Loucy (cell line): ENCODE measurements at regions not wholly inside any gene's neighbourhood (a gene's known extent, or its start where the extent isn't known, plus 50 kb on each side); places are given as distances from the start of the nearest gene placed in this dataset.

Experiments
- H2AFZ ChIP-seq: fragments of 200-600 bp; sonication (generic); 2 replicates; pipeline ENCODE4 v1.6.0; 2016; ENCODE audit warnings: antibody characterized with exemption, mild to moderate bottlenecking, low read length, moderate library complexity
- H3F3A ChIP-seq: fragments of 200-600 bp; 2 replicates; pipeline ENCODE4 v1.6.0; 2016; ENCODE audit warnings: antibody characterized with exemption, low read depth, mild to moderate bottlenecking
- H3K27me3 ChIP-seq: fragments of 200-600 bp; sonication (generic); 2 replicates; pipeline ENCODE4 v1.6.1; 2014; ENCODE audit warnings: low read length, mild to moderate bottlenecking; ENCODE audit not compliant: insufficient read depth, poor library complexity, severe bottlenecking
- H3K36me3 ChIP-seq: fragments of 200-600 bp; sonication (generic); 2 replicates; pipeline ENCODE4 v1.6.1; 2016; ENCODE audit warnings: low read length; ENCODE audit not compliant: insufficient read depth
- H3K4me1 ChIP-seq: fragments of 200-600 bp; sonication (generic); 2 replicates; pipeline ENCODE4 v1.5.1; 2014; ENCODE audit warnings: low read length, mild to moderate bottlenecking; ENCODE audit not compliant: insufficient read depth, poor library complexity, severe bottlenecking
- H3K4me2 ChIP-seq: fragments of 200-600 bp; sonication (generic); 2 replicates; pipeline ENCODE4 v1.6.0; 2014; ENCODE audit warnings: antibody characterized with exemption, low read length, low read depth, mild to moderate bottlenecking; ENCODE audit not compliant: poor library complexity, severe bottlenecking
- H3K4me3 ChIP-seq: fragments of 200-600 bp; sonication (generic); 2 replicates; pipeline ENCODE4 v1.5.1; 2014; ENCODE audit warnings: low read length, mild to moderate bottlenecking, mixed read lengths; ENCODE audit not compliant: poor library complexity, severe bottlenecking
- H3K79me2 ChIP-seq: fragments of 200-600 bp; sonication (generic); 2 replicates; pipeline ENCODE4 v1.6.1; 2014; ENCODE audit warnings: low read length; ENCODE audit not compliant: insufficient read depth
- H3K9ac ChIP-seq: fragments of 200-600 bp; sonication (generic); 2 replicates; pipeline ENCODE4 v1.6.0; 2014; ENCODE audit warnings: mild to moderate bottlenecking, low read depth, low read length, moderate library complexity; ENCODE audit not compliant: poor library complexity, severe bottlenecking
- H3K9me2 ChIP-seq: fragments of 200-600 bp; sonication (generic); replicated peaks from 2 replicates; pipeline ENCODE4 v1.6.1; 2016; ENCODE audit warnings: low read depth, low read length, mixed read lengths
- H3K9me3 ChIP-seq: fragments of 200-600 bp; sonication (generic); 2 replicates; pipeline ENCODE4 v1.6.1; 2014; ENCODE audit warnings: mild to moderate bottlenecking, antibody characterized with exemption, low read length, low read depth; ENCODE audit not compliant: insufficient read depth
- H4K20me1 ChIP-seq: fragments of 200-600 bp; sonication (generic); 2 replicates; pipeline ENCODE4 v1.6.0; 2014; ENCODE audit warnings: antibody characterized with exemption, low read length, mild to moderate bottlenecking; ENCODE audit not compliant: insufficient read depth, poor library complexity, severe bottlenecking
- CTCF ChIP-seq: fragments of 200-600 bp; sonication (generic); conservative IDR thresholded peaks from 2 replicates; pipeline ENCODE4 v1.5.1; 2014; ENCODE audit warnings: mild to moderate bottlenecking, antibody characterized with exemption, low read length
- EZH2phosphoT487 ChIP-seq: fragments of 200-600 bp; IDR thresholded peaks from 2 replicates; pipeline ENCODE4 v1.6.1; 2018; ENCODE audit warnings: antibody characterized with exemption, mild to moderate bottlenecking, moderate library complexity, borderline replicate concordance

- peaks cover 4% of the 10 kb centered on the region for H3K4me1 ChIP-seq
- TF ChIP-seq EZH2phosphoT487 (no peak), CTCF (no peak)
- H3K9ac ChIP-seq: no peak overlapping the region
- H4K20me1 ChIP-seq: no peaks in the 10 kb centered on the region
- no peaks in the 10 kb centered on the region for H3K9me3 ChIP-seq
- no peaks in the 10 kb centered on the region for H3K27me3 ChIP-seq
- H3K36me3 ChIP-seq: no peaks in the 10 kb centered on the region
- no peaks in the 10 kb centered on the region for H3K79me2 ChIP-seq
- H3K4me3 ChIP-seq: no peak overlapping the region
- H3K4me2 ChIP-seq: no peak overlapping the region
- no peak overlapping the region for H2AFZ ChIP-seq
- H3K9me2 ChIP-seq: no peaks in the 10 kb centered on the region
- no peaks in the 10 kb centered on the region for H3F3A ChIP-seq
Measured at GRCh38 chr14:66085665-66086064, 400.5 kb upstream of the CCDC196 start.

GRCh38 chr14:66087231-66087630 is 398.9 kb upstream of the CCDC196 start:
- Histone ChIP-seq H3K9me2 (no peaks in the 10 kb centered on the region), H3K4me1 (no peaks in the 10 kb centered on the region), H3K9ac (no peak overlapping the region), H3K79me2 (no peaks in the 10 kb centered on the region), H3K4me2 (no peak overlapping the region), H3K27me3 (no peaks in the 10 kb centered on the region), H4K20me1 (no peaks in the 10 kb centered on the region), H3F3A (no peaks in the 10 kb centered on the region), H3K36me3 (no peaks in the 10 kb centered on the region), H2AFZ (no peak overlapping the region), H3K4me3 (no peak overlapping the region), H3K9me3 (no peaks in the 10 kb centered on the region)
- TF ChIP-seq CTCF: no peak
- TF ChIP-seq EZH2phosphoT487: no peak

GRCh38 chr14:66088656-66089055 is 397.5 kb upstream of the CCDC196 start:
- Histone ChIP-seq H3K36me3 (no peaks in the 10 kb centered on the region), H3K27me3 (no peaks in the 10 kb centered on the region), H2AFZ (no peak overlapping the region), H3K9ac (no peak overlapping the region), H3K9me2 (no peaks in the 10 kb centered on the region), H3K4me1 (no peaks in the 10 kb centered on the region), H3K4me2 (no peak overlapping the region), H4K20me1 (no peaks in the 10 kb centered on the region), H3K4me3 (no peak overlapping the region), H3K79me2 (no peaks in the 10 kb centered on the region), H3K9me3 (no peaks in the 10 kb centered on the region), H3F3A (no peaks in the 10 kb centered on the region)
- TF ChIP-seq EZH2phosphoT487 (no peak), CTCF (no peak)
